ENCODE measurements at regions not wholly inside any gene's neighbourhood (a gene's known extent, or its start where the extent isn't known, plus 50 kb on each side); places are given as distances from the start of the nearest gene placed in this dataset.

GRCh38 chr1:108051631-108052377 lies 86.8 kb upstream of the VAV3 start:
- H3K27ac ChIP-seq (ENCODE audit: low read length, poor library complexity, severe bottlenecking) = no peak overlapping the region
- H2BK120ac ChIP-seq (ENCODE audit: low read depth, low read length) = no peak overlapping the region
- H3K4me3 ChIP-seq (ENCODE audit: insufficient read depth in 1 of 2, low read depth in 1 of 2, low read length in 2 of 2) = no peak overlapping the region
- H3K4me2 ChIP-seq (ENCODE audit: low read length, poor library complexity, severe bottlenecking) = no peak overlapping the region
- H4K91ac ChIP-seq (ENCODE audit: low read length) = no peak overlapping the region
- WGBS = 69% methylated on average over 7 of the region's 8 CpGs
- H3K4ac ChIP-seq (ENCODE audit: low read depth in 1 of 2, low read length in 2 of 2) = no peak overlapping the region
- H3K27me3 ChIP-seq (ENCODE audit: control insufficient read depth in 1 of 2, insufficient read depth in 1 of 2, low read length in 2 of 2) = peaks cover 0 to 9% of the 10 kb centered on the region in 2 experiments
- no peak overlapping the region for H3K23ac ChIP-seq (ENCODE audit: low read length in 2 of 2)
- no peak for DNase-seq
- no peak overlapping the region for H2AK5ac ChIP-seq (ENCODE audit: low read length, severe bottlenecking)
- no peak overlapping the region for H2BK15ac ChIP-seq (ENCODE audit: low read depth, poor library complexity, severe bottlenecking)
- no peak overlapping the region for H3K14ac ChIP-seq (ENCODE audit: low read length in 2 of 2)
- no peak overlapping the region for H2BK5ac ChIP-seq (ENCODE audit: low read depth, low read length, poor library complexity, severe bottlenecking)
- no peaks in the 10 kb centered on the region for H3K36me3 ChIP-seq (ENCODE audit: control insufficient read depth in 1 of 2, insufficient read depth in 2 of 2, low read depth in 1 of 2, low read length in 2 of 2)
- H3K9ac ChIP-seq (ENCODE audit: low read length) = peak overlapping the region; percentile 13
- no peak overlapping the region for H4K8ac ChIP-seq (ENCODE audit: low read length)
- H3K9me3 ChIP-seq (ENCODE audit: control insufficient read depth, low read length) = peaks cover 3% of the 10 kb centered on the region
- no peak overlapping the region for H2BK12ac ChIP-seq (ENCODE audit: low read length in 2 of 2)
- H2AFZ ChIP-seq (ENCODE audit: low read depth, low read length) = no peak overlapping the region
- peaks cover 2% of the 10 kb centered on the region for H3K4me1 ChIP-seq (ENCODE audit: control insufficient read depth, insufficient read depth, low read depth, low read length)
- no peaks in the 10 kb centered on the region for H3K79me1 ChIP-seq (replicated peaks; ENCODE audit: low read length, poor library complexity, severe bottlenecking)
- no peak overlapping the region for H3K18ac ChIP-seq (ENCODE audit: low read depth in 1 of 2, low read length in 2 of 2)

GRCh38 chr1:108050911-108051629 lies 86.1 kb upstream of the VAV3 start:
- Histone ChIP-seq H3K36me3 (ENCODE audit: control insufficient read depth in 1 of 2, insufficient read depth in 2 of 2, low read depth in 1 of 2, low read length in 2 of 2) (no peaks in the 10 kb centered on the region), H4K91ac (ENCODE audit: low read length) (no peak overlapping the region), H3K4me2 (ENCODE audit: low read length, poor library complexity, severe bottlenecking) (no peak overlapping the region), H3K79me1 (replicated peaks; ENCODE audit: low read length, poor library complexity, severe bottlenecking) (no peaks in the 10 kb centered on the region), H3K23ac (ENCODE audit: low read length in 2 of 2) (no peak overlapping the region), H3K27ac (ENCODE audit: low read length, poor library complexity, severe bottlenecking) (no peak overlapping the region), H3K14ac (ENCODE audit: low read length in 2 of 2) (no peak overlapping the region), H2BK12ac (ENCODE audit: low read length in 2 of 2) (no peak overlapping the region), H3K27me3 (ENCODE audit: control insufficient read depth in 1 of 2, insufficient read depth in 1 of 2, low read length in 2 of 2) (peaks cover 1 to 11% of the 10 kb centered on the region in 2 experiments), H3K18ac (ENCODE audit: low read depth in 1 of 2, low read length in 2 of 2) (no peak overlapping the region), H3K9ac (ENCODE audit: low read length) (peak overlapping the region; percentile 13), H3K9me3 (ENCODE audit: control insufficient read depth, low read length) (peaks cover 3% of the 10 kb centered on the region), H3K4me1 (ENCODE audit: control insufficient read depth, insufficient read depth, low read depth, low read length) (peaks cover 2% of the 10 kb centered on the region), H3K4me3 (ENCODE audit: insufficient read depth in 1 of 2, low read depth in 1 of 2, low read length in 2 of 2) (no peak overlapping the region), H2BK120ac (ENCODE audit: low read depth, low read length) (no peak overlapping the region), H2AK5ac (ENCODE audit: low read length, severe bottlenecking) (no peak overlapping the region), H2AFZ (ENCODE audit: low read depth, low read length) (no peak overlapping the region), H2BK15ac (ENCODE audit: low read depth, poor library complexity, severe bottlenecking) (no peak overlapping the region), H4K8ac (ENCODE audit: low read length) (no peak overlapping the region), H2BK5ac (ENCODE audit: low read depth, low read length, poor library complexity, severe bottlenecking) (no peak overlapping the region), H3K4ac (ENCODE audit: low read depth in 1 of 2, low read length in 2 of 2) (no peak overlapping the region)
- DNase-seq = no peak
- 85% methylated on average over 1 of the region's 5 CpGs for WGBS

- Histone ChIP-seq H3K79me1 (replicated peaks; ENCODE audit: low read length, poor library complexity, severe bottlenecking) (no peaks in the 10 kb centered on the region), H2BK12ac (ENCODE audit: low read length in 2 of 2) (no peak overlapping the region), H3K27me3 (ENCODE audit: control insufficient read depth in 1 of 2, insufficient read depth in 1 of 2, low read length in 2 of 2) (peaks cover 3 to 16% of the 10 kb centered on the region in 2 experiments), H3K18ac (ENCODE audit: low read depth in 1 of 2, low read length in 2 of 2) (no peak overlapping the region), H2BK15ac (ENCODE audit: low read depth, poor library complexity, severe bottlenecking) (no peak overlapping the region), H3K9ac (ENCODE audit: low read length) (no peak overlapping the region), H3K4me2 (ENCODE audit: low read length, poor library complexity, severe bottlenecking) (no peak overlapping the region), H3K4me1 (ENCODE audit: control insufficient read depth, insufficient read depth, low read depth, low read length) (peaks cover 2% of the 10 kb centered on the region), H3K36me3 (ENCODE audit: control insufficient read depth in 1 of 2, insufficient read depth in 2 of 2, low read depth in 1 of 2, low read length in 2 of 2) (no peaks in the 10 kb centered on the region), H3K4me3 (ENCODE audit: insufficient read depth in 1 of 2, low read depth in 1 of 2, low read length in 2 of 2) (no peak overlapping the region), H2BK120ac (ENCODE audit: low read depth, low read length) (no peak overlapping the region), H3K23ac (ENCODE audit: low read length in 2 of 2) (no peak overlapping the region), H4K8ac (ENCODE audit: low read length) (no peak overlapping the region), H3K4ac (ENCODE audit: low read depth in 1 of 2, low read length in 2 of 2) (no peak overlapping the region), H2AFZ (ENCODE audit: low read depth, low read length) (no peak overlapping the region), H2BK5ac (ENCODE audit: low read depth, low read length, poor library complexity, severe bottlenecking) (no peak overlapping the region), H3K27ac (ENCODE audit: low read length, poor library complexity, severe bottlenecking) (no peak overlapping the region), H3K9me3 (ENCODE audit: control insufficient read depth, low read length) (peaks cover 3% of the 10 kb centered on the region), H3K14ac (ENCODE audit: low read length in 2 of 2) (no peak overlapping the region), H4K91ac (ENCODE audit: low read length) (no peak overlapping the region), H2AK5ac (ENCODE audit: low read length, severe bottlenecking) (no peak overlapping the region)
- whole genome bisulfite sequencing = 94% methylated on average over 5 of the region's 5 CpGs
- DNase-seq = no peak
Measured at GRCh38 chr1:108050158-108050557, 85.2 kb upstream of the VAV3 start.

GRCh38 chr1:108049178-108049819 lies 84.3 kb upstream of the VAV3 start:
- Histone ChIP-seq H3K9me3 (ENCODE audit: control insufficient read depth, low read length) (peaks cover 3% of the 10 kb centered on the region), H3K27ac (ENCODE audit: low read length, poor library complexity, severe bottlenecking) (no peak overlapping the region), H3K79me1 (replicated peaks; ENCODE audit: low read length, poor library complexity, severe bottlenecking) (no peaks in the 10 kb centered on the region), H3K23ac (ENCODE audit: low read length in 2 of 2) (no peak overlapping the region), H3K18ac (ENCODE audit: low read depth in 1 of 2, low read length in 2 of 2) (no peak overlapping the region), H2BK120ac (ENCODE audit: low read depth, low read length) (no peak overlapping the region), H3K4me2 (ENCODE audit: low read length, poor library complexity, severe bottlenecking) (no peak overlapping the region), H2BK12ac (ENCODE audit: low read length in 2 of 2) (no peak overlapping the region), H2BK15ac (ENCODE audit: low read depth, poor library complexity, severe bottlenecking) (no peak overlapping the region), H3K4ac (ENCODE audit: low read depth in 1 of 2, low read length in 2 of 2) (no peak overlapping the region), H3K4me3 (ENCODE audit: insufficient read depth in 1 of 2, low read depth in 1 of 2, low read length in 2 of 2) (peak overlapping the region in 1 of 2 experiments; percentile 29), H4K91ac (ENCODE audit: low read length) (no peak overlapping the region), H3K4me1 (ENCODE audit: control insufficient read depth, insufficient read depth, low read depth, low read length) (peaks cover 2% of the 10 kb centered on the region), H2BK5ac (ENCODE audit: low read depth, low read length, poor library complexity, severe bottlenecking) (no peak overlapping the region), H2AFZ (ENCODE audit: low read depth, low read length) (no peak overlapping the region), H3K9ac (ENCODE audit: low read length) (peak overlapping the region; percentile 17), H2AK5ac (ENCODE audit: low read length, severe bottlenecking) (no peak overlapping the region), H3K14ac (ENCODE audit: low read length in 2 of 2) (no peak overlapping the region), H3K36me3 (ENCODE audit: control insufficient read depth in 1 of 2, insufficient read depth in 2 of 2, low read depth in 1 of 2, low read length in 2 of 2) (no peaks in the 10 kb centered on the region), H4K8ac (ENCODE audit: low read length) (no peak overlapping the region), H3K27me3 (ENCODE audit: control insufficient read depth in 1 of 2, insufficient read depth in 1 of 2, low read length in 2 of 2) (peaks cover 3 to 19% of the 10 kb centered on the region in 2 experiments)
- DNase-seq = peak; percentile 9
- WGBS = 67% methylated on average over 5 of the region's 6 CpGs
